ENCODE measurements at regions not wholly inside any gene's neighbourhood (a gene's known extent, or its start where the extent isn't known, plus 50 kb on each side); places are given as distances from the start of the nearest gene placed in this dataset.

- no peaks in the 10 kb centered on the region for H3K4me1 ChIP-seq (ENCODE audit: control insufficient read depth, insufficient read depth, low read length)
- no peak overlapping the region for H3K4me3 ChIP-seq (ENCODE audit: low read depth in 2 of 2, low read length in 2 of 2)
- in situ Hi-C loops (cut with HindIII; ENCODE audit: low pct_unique_long_range_greater_than_20kb, low sequenced_read_pairs), result no loop called here
- ChIA-PET CTCF (no interaction called here), POLR2A (no interaction called here)
- TF ChIP-seq CTCF (IDR thresholded peaks at IDR 0.05) (no peak), SIN3A (IDR thresholded peaks at IDR 0.05; ENCODE audit: borderline replicate concordance, insufficient read depth, low read depth, low read length) (no peak), POLR2AphosphoS5 (IDR thresholded peaks at IDR 0.05; ENCODE audit: low read depth, low read length) (no peak), REST (IDR thresholded peaks at IDR 0.05; ENCODE audit: insufficient read depth in 1 of 2, low read depth in 2 of 2, low read length in 1 of 2) (no peak), TCF7L2 (IDR thresholded peaks at IDR 0.05; ENCODE audit: low read depth, low read length) (no peak)
- no peak overlapping the region for H3K27ac ChIP-seq (ENCODE audit: low read length)
- no peaks in the 10 kb centered on the region for H3K9me3 ChIP-seq (ENCODE audit: control insufficient read depth, insufficient read depth, low read depth, low read length)
- DNase-seq (ENCODE audit: low read depth, low spot score), result no peak
- no peak for ATAC-seq
- BruUV-seq (replicated peaks), result no TSS peak
- intact Hi-C loops (cut with micrococcal nuclease; ENCODE audit: unreplicated experiment), result no loop called here
- H3K27me3 ChIP-seq (ENCODE audit: control insufficient read depth, insufficient read depth, low read length), result no peaks in the 10 kb centered on the region
- no peaks in the 10 kb centered on the region for H3K36me3 ChIP-seq (ENCODE audit: control insufficient read depth, insufficient read depth, low read length)
Observed at GRCh38 chr14:87094913-87095312, 898.1 kb downstream of the GALC start.

GRCh38 chr14:87088588-87088987, 904.4 kb downstream of the GALC start:
- ATAC-seq, result no peak
- intact Hi-C loops (cut with micrococcal nuclease; ENCODE audit: unreplicated experiment) (no loop called here), in situ Hi-C loops (cut with HindIII; ENCODE audit: low pct_unique_long_range_greater_than_20kb, low sequenced_read_pairs) (no loop called here)
- Histone ChIP-seq H3K4me1 (ENCODE audit: control insufficient read depth, insufficient read depth, low read length) (no peaks in the 10 kb centered on the region), H3K27ac (ENCODE audit: low read length) (no peak overlapping the region), H3K36me3 (ENCODE audit: control insufficient read depth, insufficient read depth, low read length) (no peaks in the 10 kb centered on the region), H3K9me3 (ENCODE audit: control insufficient read depth, insufficient read depth, low read depth, low read length) (no peaks in the 10 kb centered on the region), H3K4me3 (ENCODE audit: low read depth in 2 of 2, low read length in 2 of 2) (no peak overlapping the region), H3K27me3 (ENCODE audit: control insufficient read depth, insufficient read depth, low read length) (no peaks in the 10 kb centered on the region)
- no peak for DNase-seq (ENCODE audit: low read depth, low spot score)
- no TSS peak for BruUV-seq (replicated peaks)
- no peak for TF ChIP-seq REST (IDR thresholded peaks at IDR 0.05; ENCODE audit: insufficient read depth in 1 of 2, low read depth in 2 of 2, low read length in 1 of 2)
- TF ChIP-seq CTCF (IDR thresholded peaks at IDR 0.05), result no peak
- no peak for TF ChIP-seq POLR2AphosphoS5 (IDR thresholded peaks at IDR 0.05; ENCODE audit: low read depth, low read length)
- no peak for TF ChIP-seq SIN3A (IDR thresholded peaks at IDR 0.05; ENCODE audit: borderline replicate concordance, insufficient read depth, low read depth, low read length)
- no peak for TF ChIP-seq TCF7L2 (IDR thresholded peaks at IDR 0.05; ENCODE audit: low read depth, low read length)
- ChIA-PET CTCF (no interaction called here), POLR2A (interaction anchor here (0.7 kb wide), 2 partner anchors 109 to 846 kb away, joined by 3 read pairs; no protein-coding TSS in a partner anchor)

Data from Panc1 (cell line).